ENCODE measurements at regions not wholly inside any gene's neighbourhood (a gene's known extent, or its start where the extent isn't known, plus 50 kb on each side); places are given as distances from the start of the nearest gene placed in this dataset.

- TF ChIP-seq OSR1 (CRISPR knock-in tag; IDR thresholded peaks at IDR 0.05), result no peak
- TF ChIP-seq ZC3H10 (CRISPR knock-in tag; IDR thresholded peaks at IDR 0.05), result no peak
- TF ChIP-seq CREB5 (CRISPR knock-in tag; IDR thresholded peaks at IDR 0.05; ENCODE audit: low read depth), result no peak
- ATAC-seq, result no peak
Observed at GRCh38 chr18:24762511-24762910, 302.1 kb downstream of the HRH4 start.

DNA sequence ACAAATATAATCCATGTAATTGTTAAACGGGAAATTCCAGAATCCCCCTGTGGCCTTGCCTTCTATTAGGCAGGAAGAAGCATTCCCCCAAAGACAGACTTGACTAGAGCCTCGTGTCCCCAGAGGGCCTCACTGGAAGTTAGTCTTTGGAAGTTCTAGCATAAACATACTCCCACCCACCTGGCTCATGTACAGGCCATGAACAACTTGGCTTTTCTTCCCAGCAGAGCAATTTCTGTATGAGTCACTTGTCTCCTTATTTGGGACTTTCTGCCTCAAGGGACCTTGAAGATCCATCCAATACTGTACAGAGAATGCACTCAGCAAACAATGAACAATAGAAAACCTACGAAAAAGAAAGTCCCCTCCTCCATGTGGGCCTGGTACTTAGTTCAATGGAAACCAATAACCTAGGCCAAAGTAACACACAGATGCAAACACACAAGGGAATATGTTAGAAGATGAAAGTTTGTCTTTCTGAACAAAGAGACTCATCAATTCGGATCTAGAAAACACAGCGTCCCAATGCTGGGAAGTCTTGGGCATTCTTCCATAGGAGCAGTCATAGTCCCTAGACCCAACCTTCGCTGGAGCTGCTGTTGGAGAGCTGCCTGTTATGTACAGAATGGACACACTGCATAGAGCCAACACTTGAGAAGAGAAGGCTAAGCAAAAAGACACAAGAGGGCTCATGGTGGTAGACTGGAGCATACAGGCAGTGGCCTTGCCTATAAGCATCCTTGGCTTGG lies 303.5 kb downstream of the HRH4 start:
- ATAC-seq, result no peak
- TF ChIP-seq ZNF70 (CRISPR knock-in tag; IDR thresholded peaks at IDR 0.05) (no peak), ZC3H10 (CRISPR knock-in tag; IDR thresholded peaks at IDR 0.05) (no peak), ZNF565 (CRISPR knock-in tag; conservative IDR thresholded peaks at IDR 0.05; ENCODE audit: low read depth) (no peak), PPARA (CRISPR knock-in tag; IDR thresholded peaks at IDR 0.05; ENCODE audit: borderline replicate concordance) (no peak), ZNF8 (CRISPR knock-in tag; IDR thresholded peaks at IDR 0.05) (no peak), ZFP30 (CRISPR knock-in tag; IDR thresholded peaks at IDR 0.05) (no peak), ISL1 (CRISPR knock-in tag; IDR thresholded peaks at IDR 0.05) (no peak), SNAI2 (CRISPR knock-in tag; IDR thresholded peaks at IDR 0.05) (no peak), TOX (CRISPR knock-in tag; IDR thresholded peaks at IDR 0.05; ENCODE audit: borderline replicate concordance) (no peak), PATZ1 (CRISPR knock-in tag; IDR thresholded peaks at IDR 0.05; ENCODE audit: borderline replicate concordance) (no peak), GLIS3 (CRISPR knock-in tag; IDR thresholded peaks at IDR 0.05) (no peak), BACH2 (CRISPR knock-in tag; IDR thresholded peaks at IDR 0.05; ENCODE audit: borderline replicate concordance) (no peak), ARNTL (CRISPR knock-in tag; IDR thresholded peaks at IDR 0.05; ENCODE audit: borderline replicate concordance, low read depth) (no peak), TCF4 (CRISPR knock-in tag; IDR thresholded peaks at IDR 0.05; ENCODE audit: borderline replicate concordance) (no peak), OSR1 (CRISPR knock-in tag; IDR thresholded peaks at IDR 0.05) (no peak)
- TF ChIP-seq, protein P1, sequence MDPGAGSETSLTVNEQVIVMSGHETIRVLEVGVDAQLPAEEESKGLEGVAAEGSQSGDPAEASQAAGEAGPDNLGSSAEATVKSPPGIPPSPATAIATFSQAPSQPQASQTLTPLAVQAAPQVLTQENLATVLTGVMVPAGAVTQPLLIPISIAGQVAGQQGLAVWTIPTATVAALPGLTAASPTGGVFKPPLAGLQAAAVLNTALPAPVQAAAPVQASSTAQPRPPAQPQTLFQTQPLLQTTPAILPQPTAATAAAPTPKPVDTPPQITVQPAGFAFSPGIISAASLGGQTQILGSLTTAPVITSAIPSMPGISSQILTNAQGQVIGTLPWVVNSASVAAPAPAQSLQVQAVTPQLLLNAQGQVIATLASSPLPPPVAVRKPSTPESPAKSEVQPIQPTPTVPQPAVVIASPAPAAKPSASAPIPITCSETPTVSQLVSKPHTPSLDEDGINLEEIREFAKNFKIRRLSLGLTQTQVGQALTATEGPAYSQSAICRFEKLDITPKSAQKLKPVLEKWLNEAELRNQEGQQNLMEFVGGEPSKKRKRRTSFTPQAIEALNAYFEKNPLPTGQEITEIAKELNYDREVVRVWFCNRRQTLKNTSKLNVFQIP (CRISPR knock-in tag; IDR thresholded peaks at IDR 0.05; ENCODE audit: borderline replicate concordance, low read depth), result no peak
- TF ChIP-seq, protein P2, sequence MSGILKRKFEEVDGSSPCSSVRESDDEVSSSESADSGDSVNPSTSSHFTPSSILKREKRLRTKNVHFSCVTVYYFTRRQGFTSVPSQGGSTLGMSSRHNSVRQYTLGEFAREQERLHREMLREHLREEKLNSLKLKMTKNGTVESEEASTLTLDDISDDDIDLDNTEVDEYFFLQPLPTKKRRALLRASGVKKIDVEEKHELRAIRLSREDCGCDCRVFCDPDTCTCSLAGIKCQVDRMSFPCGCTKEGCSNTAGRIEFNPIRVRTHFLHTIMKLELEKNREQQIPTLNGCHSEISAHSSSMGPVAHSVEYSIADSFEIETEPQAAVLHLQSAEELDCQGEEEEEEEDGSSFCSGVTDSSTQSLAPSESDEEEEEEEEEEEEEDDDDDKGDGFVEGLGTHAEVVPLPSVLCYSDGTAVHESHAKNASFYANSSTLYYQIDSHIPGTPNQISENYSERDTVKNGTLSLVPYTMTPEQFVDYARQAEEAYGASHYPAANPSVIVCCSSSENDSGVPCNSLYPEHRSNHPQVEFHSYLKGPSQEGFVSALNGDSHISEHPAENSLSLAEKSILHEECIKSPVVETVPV (CRISPR knock-in tag; IDR thresholded peaks at IDR 0.05), result no peak

GRCh38 chr18:24764766-24765165 lies 304.3 kb downstream of the HRH4 start:
- TF ChIP-seq CREB5 (CRISPR knock-in tag; IDR thresholded peaks at IDR 0.05; ENCODE audit: low read depth), result no peak
- no peak for TF ChIP-seq ISL1 (CRISPR knock-in tag; IDR thresholded peaks at IDR 0.05)
- no peak for TF ChIP-seq ZNF8 (CRISPR knock-in tag; IDR thresholded peaks at IDR 0.05)
- ATAC-seq, result no peak

DNA sequence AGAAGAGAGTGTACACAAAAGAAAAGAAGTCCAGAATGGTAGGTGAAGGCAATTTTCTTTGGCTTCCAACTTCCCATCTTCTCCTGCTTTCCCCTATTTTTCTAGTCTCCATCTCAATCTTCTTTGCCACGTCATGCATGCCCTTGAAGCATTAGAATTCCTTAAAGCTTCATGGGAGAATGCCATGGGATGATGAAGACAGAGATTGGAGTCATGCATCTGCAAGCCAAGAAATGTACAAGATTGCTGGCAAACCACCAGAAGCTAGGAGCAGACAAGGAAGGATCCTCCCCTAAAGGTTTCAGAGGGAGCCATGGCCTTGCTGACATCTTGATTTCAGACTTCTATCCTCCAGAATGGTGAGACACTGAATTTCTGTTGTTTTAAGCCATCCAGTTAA lies 305.9 kb downstream of the HRH4 start:
- no peak for ATAC-seq
- no peak for TF ChIP-seq PATZ1 (CRISPR knock-in tag; IDR thresholded peaks at IDR 0.05; ENCODE audit: borderline replicate concordance)
- no peak for TF ChIP-seq BACH2 (CRISPR knock-in tag; IDR thresholded peaks at IDR 0.05; ENCODE audit: borderline replicate concordance)
- no peak for TF ChIP-seq ZFP3 (CRISPR knock-in tag; IDR thresholded peaks at IDR 0.05)
- no peak for TF ChIP-seq ZNF8 (CRISPR knock-in tag; IDR thresholded peaks at IDR 0.05)
- TF ChIP-seq RARB (CRISPR knock-in tag; IDR thresholded peaks at IDR 0.05), result no peak
- TF ChIP-seq TOX (CRISPR knock-in tag; IDR thresholded peaks at IDR 0.05; ENCODE audit: borderline replicate concordance), result no peak
- no peak for TF ChIP-seq ESRRG (CRISPR knock-in tag; IDR thresholded peaks at IDR 0.05)
- TF ChIP-seq OSR1 (CRISPR knock-in tag; IDR thresholded peaks at IDR 0.05), result no peak
- TF ChIP-seq ZNF70 (CRISPR knock-in tag; IDR thresholded peaks at IDR 0.05), result no peak
- no peak for TF ChIP-seq PPARA (CRISPR knock-in tag; IDR thresholded peaks at IDR 0.05; ENCODE audit: borderline replicate concordance)
- TF ChIP-seq, protein P2 (CRISPR knock-in tag; IDR thresholded peaks at IDR 0.05), result no peak
- no peak for TF ChIP-seq ISL1 (CRISPR knock-in tag; IDR thresholded peaks at IDR 0.05)

Data from SK-N-SH treated with all-trans-retinoic acid at 6 μM for 48 hours (cell line).